Urinary bladder (tissue), 3 donors: ENCODE measurements at regions not wholly inside any gene's neighbourhood (a gene's known extent, or its start where the extent isn't known, plus 50 kb on each side); places are given as distances from the start of the nearest gene placed in this dataset.

ENCODE experiments used
- DNase-seq: peaks from one replicate; pipeline ENCODE4 v3.0.0-alpha.2; 2015; ENCODE audit errors: extremely low spot score
- H3K27ac ChIP-seq: one replicate; pipeline ENCODE4 v1.5.1; 2013; ENCODE audit warnings: low read depth, mild to moderate bottlenecking, moderate library complexity
- H3K36me3 ChIP-seq: one replicate; pipeline ENCODE4 v1.6.1; 2013; ENCODE audit warnings: mild to moderate bottlenecking, moderate library complexity; ENCODE audit not compliant: insufficient read depth
- H3K4me1 ChIP-seq: one replicate; pipeline ENCODE4 v1.6.1; 2013; ENCODE audit warnings: mild to moderate bottlenecking, moderate library complexity; ENCODE audit not compliant: insufficient read depth
- H3K4me3 ChIP-seq: one replicate; pipeline ENCODE4 v1.5.1; 2013; ENCODE audit warnings: low read depth, low read length
- WGBS: extraction: QIAGEN DNeasy Blood & Tissue Kit; methylation state at CpG from one replicate; pipeline ENCODE4 v1.1.7; 2013; 5-methylcytosine and 5-hydroxymethylcytosine counted together
- donor health status: healthy with polysubstance abuse.
- donor health status: healthy.

DNA sequence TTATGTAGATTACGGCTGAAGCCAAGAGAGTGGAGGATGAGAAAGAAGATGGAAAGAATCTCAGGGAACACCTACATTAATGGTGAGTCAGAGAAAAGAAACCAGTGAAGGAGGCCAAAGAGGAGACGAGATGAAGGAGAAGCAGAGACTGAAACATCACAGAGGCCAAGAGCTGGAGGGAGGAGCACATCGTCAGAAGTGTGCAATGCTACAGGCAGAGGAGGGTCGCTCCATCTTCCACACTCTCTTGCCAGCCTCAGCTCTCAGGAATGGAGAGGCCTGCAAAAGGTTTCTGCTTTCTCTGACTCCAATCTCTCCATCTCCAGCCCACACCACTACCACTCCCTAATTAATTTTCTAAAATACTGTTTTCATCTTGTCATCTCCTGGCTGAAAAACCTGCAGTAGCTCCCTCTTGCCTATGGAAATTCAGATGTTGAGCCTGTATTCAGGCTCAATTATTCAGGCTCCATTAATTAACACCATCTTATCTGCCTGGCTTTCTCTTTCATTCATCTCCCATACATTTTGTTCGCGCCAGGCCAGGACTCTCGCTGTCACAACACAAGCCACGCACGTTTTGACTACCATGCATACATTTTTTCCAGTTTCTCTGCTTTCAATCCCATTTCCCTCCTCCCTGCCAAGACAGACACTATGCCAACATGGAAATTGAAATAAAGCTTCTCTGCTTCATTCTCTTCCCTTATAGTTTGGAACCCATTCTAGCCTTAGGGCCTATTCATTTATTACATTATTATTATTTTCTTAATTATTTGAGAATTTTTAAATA is 165.8 kb downstream of the INHBA start:
- no peaks in the 10 kb centered on the region for H3K36me3 ChIP-seq
- 76% methylated on average over 9 of the region's 9 CpGs for WGBS
- H3K4me3 ChIP-seq = no peak overlapping the region
- no peak overlapping the region for H3K27ac ChIP-seq
- DNase-seq = no peak
- no peaks in the 10 kb centered on the region for H3K4me1 ChIP-seq

DNA sequence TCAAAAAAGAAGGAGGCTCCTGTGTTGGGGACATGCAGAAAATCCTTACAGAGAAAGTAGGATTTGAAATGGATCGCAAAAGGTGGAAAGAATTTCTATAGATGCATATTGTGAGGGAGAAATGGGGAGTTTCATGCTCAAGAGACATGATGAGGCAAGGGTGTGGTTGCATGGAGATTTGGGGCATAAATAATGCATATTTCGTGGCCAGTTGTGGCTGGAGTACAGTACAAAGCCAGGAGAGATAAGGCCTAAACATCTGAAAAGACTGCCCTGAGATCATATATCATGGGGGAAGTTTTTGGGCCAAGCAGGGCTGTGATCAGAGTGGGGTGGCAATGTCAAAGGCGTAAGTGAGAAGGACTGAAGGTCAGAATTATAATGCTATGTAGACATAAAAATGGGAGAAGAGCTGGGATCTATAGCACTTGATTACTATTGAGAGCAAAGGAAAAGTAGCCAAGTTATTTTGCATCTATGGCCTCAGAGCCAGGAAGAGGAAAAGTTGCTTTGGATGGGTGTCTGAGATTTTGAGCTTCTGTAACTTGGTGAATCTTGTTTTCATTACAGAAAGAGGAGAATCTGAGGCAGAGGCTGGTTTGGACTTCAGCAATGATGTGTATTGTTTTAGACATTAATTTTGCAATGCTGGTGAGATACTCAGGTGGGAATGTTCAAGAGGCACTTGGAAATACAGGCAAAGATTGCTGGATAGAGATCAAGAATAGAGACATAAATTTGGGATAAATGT is 166.6 kb downstream of the INHBA start:
- no peak for DNase-seq
- H3K4me3 ChIP-seq = no peak overlapping the region
- no peak overlapping the region for H3K27ac ChIP-seq
- H3K36me3 ChIP-seq = no peaks in the 10 kb centered on the region
- no peaks in the 10 kb centered on the region for H3K4me1 ChIP-seq
- 91% methylated on average over 3 of the region's 3 CpGs for WGBS

DNA sequence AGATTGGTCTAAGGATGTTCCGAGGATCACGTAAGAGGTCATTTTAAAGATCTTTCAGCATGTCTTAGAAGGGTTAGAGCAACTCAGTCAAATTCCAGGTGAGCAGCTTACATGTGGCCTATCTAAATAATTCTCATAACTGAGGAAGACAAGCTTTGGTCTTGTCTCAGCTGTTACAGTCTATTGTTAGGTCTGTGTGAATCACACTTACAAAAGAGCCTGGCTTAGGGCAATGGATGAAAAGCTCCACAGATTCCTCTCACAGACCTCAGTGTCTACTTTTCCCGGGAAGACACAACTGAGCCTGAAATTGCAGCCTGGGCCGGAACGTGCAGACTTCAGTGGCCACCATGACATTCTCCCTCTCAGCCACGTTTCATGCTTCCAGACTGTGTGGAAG is 173.1 kb downstream of the INHBA start:
- Histone ChIP-seq H3K4me1 (no peaks in the 10 kb centered on the region), H3K4me3 (no peak overlapping the region), H3K36me3 (no peaks in the 10 kb centered on the region), H3K27ac (no peak overlapping the region)
- WGBS = 91% methylated on average over 6 of the region's 6 CpGs
- DNase-seq = no peak

DNA sequence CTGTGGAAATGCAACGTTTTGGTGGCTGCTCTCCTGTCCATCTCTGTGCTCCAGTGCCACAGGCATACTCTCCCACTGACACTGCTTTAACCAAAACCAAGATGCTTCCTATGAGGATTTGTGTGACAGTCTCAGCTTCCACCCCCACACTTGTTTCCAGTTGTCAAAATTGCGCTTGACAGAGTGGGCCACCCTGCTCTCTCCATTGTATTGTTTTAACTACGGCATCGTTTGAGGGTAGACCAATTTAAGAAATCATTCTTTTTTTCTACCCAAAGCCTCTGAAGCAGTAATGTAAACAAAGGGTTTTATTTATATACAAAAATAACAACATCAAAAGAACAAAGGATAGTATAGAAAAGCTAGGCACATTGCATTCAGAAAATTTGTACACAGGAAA is 178.0 kb downstream of the INHBA start:
- WGBS = 47% methylated on average over 4 of the region's 4 CpGs
- Histone ChIP-seq H3K4me1 (no peaks in the 10 kb centered on the region), H3K36me3 (no peaks in the 10 kb centered on the region), H3K4me3 (no peak overlapping the region), H3K27ac (no peak overlapping the region)
- no peak for DNase-seq

DNA sequence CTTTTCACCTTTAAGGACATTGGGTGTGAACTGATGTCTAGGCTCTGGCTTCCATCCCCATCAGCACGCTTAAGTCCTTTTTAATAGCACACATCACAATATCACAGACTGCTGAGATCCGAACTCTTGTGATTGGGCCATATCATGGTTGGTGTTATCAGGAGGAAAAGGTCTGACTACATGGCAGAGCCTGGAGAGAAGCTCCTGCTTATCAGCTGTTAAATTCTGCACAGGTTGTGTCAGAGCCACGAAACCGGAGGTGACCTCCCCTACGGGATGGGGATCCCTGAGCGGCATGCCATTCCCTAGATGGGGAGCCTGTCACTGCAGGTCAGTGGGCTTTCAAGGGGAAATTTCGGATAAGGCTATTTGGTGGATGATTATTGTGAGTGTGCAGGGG is 182.4 kb downstream of the INHBA start:
- no peaks in the 10 kb centered on the region for H3K4me1 ChIP-seq
- no peak for DNase-seq

DNA sequence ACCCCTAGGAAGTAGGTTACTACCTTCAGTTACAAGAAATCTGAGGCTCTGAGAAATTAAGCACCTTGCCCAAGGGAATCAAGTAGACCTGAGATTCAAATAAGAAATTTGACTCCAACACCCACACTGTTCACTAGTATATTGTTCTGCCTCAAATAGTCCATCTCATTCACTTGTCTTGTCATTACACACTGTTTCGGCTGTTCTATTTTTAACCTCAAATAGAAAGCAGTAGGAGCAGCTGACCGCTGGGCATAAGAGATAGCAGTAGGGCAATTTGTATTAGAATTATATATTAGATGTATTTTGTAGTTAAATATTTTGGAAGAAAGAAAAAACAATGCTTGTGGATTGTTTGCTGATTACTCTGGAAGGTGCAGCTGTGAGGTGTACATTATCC is 185.1 kb downstream of the INHBA start:
- Histone ChIP-seq H3K36me3 (no peaks in the 10 kb centered on the region), H3K4me1 (no peaks in the 10 kb centered on the region), H3K27ac (no peak overlapping the region), H3K4me3 (no peak overlapping the region)
- 87% methylated on average over 2 of the region's 2 CpGs for WGBS
- no peak for DNase-seq

More for the DNA sequence above, 182.4 kb downstream of the INHBA start:
- no peak overlapping the region for H3K27ac ChIP-seq
- H3K4me3 ChIP-seq = no peak overlapping the region
- H3K36me3 ChIP-seq = no peaks in the 10 kb centered on the region
- 91% methylated on average over 7 of the region's 7 CpGs for WGBS

DNA sequence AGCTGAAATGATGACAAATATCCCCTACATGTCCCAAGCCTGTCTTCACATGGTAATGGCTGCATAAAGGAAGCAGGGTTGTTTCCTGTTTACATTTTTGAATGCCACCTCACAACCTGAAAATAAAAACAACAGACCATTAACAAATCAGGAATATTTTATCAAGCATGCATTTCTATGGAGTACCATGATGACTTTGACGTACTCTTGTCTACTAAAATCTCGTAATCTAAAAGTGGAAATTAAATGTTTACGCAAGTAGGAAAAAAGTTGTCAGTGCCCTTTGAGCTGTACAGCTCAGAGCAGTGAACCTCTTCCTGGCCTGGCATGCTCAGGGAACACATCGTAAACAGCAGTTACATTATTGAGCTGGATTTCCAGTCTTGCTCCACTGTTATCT is 194.1 kb downstream of the INHBA start:
- Histone ChIP-seq H3K4me1 (no peaks in the 10 kb centered on the region), H3K27ac (no peak overlapping the region), H3K4me3 (no peak overlapping the region), H3K36me3 (no peaks in the 10 kb centered on the region)
- 78% methylated on average over 4 of the region's 4 CpGs for WGBS
- no peak for DNase-seq

DNA sequence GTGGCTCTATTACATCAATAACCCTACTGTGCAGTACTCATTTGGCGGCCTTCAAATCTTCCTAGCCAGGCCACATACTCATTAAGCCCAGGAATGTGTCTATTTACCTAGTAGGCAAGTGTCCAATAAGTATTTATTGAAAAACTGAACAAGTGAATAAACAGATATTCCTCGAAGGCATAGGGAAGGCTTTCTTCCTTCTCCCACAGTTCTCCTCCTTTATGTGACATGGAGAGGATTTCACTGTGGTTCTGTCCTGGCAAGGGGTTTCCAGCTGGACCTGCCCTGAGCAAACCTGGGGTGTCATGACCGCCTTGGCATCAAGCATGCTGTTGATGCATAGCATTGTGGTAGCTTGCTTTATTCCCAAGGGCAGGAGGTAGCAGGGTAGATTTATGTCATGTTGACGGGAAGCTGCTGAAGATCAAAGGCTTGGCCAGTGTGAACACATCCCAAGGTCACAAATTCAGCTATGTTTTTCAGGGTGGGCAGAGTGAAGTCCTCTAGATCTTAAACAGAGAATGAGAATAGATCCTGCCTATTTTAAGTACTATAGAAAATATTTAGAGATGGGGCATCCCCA is 195.1 kb downstream of the INHBA start:
- Histone ChIP-seq H3K36me3 (no peaks in the 10 kb centered on the region), H3K4me1 (no peaks in the 10 kb centered on the region), H3K4me3 (no peak overlapping the region), H3K27ac (no peak overlapping the region)
- DNase-seq = no peak
- WGBS = 80% methylated on average over 4 of the region's 4 CpGs

DNA sequence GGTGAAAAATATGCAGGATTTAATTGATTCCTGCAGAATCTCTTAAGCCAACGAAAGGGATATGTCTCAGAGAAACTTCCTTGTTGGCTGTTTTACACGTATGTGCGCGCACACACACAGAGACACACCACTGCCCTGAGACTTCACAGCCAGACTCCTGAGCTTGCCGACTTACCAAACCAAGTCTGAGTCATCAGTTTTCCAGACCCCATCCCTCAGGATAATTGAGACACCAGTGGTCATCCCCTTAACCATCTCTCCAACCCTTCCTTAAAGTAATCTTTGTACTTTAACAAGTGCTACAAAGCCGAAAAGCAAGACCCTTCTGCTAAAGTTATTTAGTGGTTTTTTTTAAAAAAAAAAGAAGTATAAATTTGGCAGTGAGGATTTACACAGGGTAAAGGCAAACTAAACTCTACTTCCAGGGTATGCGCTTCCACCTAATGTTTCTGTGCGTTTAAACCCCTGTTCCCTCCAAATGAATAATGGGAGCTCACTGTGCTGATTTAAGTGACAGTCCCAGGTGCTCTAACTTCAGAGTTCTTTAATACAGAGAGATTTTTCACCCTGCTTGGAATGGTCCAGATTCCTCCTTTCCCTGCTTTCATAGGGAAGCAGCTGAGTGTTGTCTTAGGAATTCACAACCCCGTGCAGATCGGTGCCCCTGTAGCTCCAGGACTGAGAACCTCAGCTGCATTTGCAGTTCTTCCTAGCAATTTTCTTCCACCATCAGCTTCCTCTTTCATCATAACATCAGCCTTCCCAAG is 198.5 kb downstream of the INHBA start:
- Histone ChIP-seq H3K36me3 (no peaks in the 10 kb centered on the region), H3K27ac (no peak overlapping the region), H3K4me1 (no peaks in the 10 kb centered on the region), H3K4me3 (no peak overlapping the region)
- 86% methylated on average over 10 of the region's 10 CpGs for whole genome bisulfite sequencing
- DNase-seq = no peak

DNA sequence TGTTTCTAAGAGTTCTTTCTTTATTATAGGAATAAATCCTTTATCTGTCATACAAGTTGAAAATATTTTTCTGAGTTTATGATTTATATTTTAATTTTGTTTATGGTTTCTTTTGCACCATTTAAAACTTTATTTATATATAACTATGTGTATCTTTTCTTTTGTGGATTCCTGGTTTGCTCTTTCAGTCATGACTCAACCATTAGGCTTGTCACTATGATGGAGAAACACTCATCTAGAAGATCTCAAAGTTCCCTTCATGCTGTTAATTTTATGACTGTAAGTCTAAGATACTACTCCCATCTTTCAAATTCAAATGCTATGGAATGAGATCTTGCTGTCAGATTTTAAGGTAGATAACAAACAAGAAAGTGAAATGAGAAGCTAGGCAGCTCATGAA is 199.5 kb downstream of the INHBA start:
- Histone ChIP-seq H3K4me3 (no peak overlapping the region), H3K36me3 (no peaks in the 10 kb centered on the region), H3K27ac (no peak overlapping the region), H3K4me1 (no peaks in the 10 kb centered on the region)
- no peak for DNase-seq

DNA sequence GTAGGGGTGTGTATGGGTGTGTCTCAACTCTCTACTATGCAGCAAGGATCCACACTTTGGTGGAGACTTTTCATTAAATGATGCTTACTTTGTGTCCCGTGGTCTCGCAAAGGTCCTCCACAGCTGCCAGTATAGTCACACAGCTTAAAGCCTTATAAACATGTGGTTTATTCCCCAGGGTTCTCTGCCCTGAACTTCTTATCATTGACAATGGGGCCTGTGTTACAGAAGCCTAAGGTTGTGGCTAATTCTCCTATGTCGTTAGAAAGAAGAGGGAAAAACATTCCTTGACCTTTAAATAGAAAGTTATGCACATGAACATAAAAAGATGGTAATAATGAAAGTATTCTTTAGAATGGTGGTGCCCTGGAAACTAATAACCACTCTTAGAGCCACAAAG is 201.4 kb downstream of the INHBA start:
- H3K4me3 ChIP-seq = no peak overlapping the region
- H3K4me1 ChIP-seq = no peaks in the 10 kb centered on the region
- DNase-seq = no peak
- H3K27ac ChIP-seq = no peak overlapping the region
- H3K36me3 ChIP-seq = no peaks in the 10 kb centered on the region
- 85% methylated on average over 3 of the region's 3 CpGs for WGBS

DNA sequence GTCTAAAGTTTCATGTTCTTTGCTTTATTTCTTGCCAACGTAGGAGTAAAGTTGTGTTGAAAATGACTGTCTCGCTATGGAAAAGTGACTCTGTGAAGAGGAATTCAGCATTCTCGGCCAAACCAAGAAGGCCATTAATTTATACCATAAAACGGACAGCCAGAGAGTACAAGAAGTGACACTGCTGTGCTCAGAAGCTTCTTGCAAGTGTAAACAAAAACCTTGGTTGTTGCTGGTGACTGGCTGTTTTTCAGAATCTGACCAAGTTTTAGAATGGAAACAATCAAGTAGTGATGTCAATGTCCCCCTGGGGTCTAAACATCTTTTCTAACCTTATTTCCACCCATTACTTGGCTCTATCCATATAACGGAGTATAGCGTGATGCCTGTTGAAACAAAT is 201.9 kb downstream of the INHBA start:
- H3K4me1 ChIP-seq = no peaks in the 10 kb centered on the region
- no peak for DNase-seq
- H3K36me3 ChIP-seq = no peaks in the 10 kb centered on the region
- no peak overlapping the region for H3K4me3 ChIP-seq
- H3K27ac ChIP-seq = no peak overlapping the region
- 93% methylated on average over 6 of the region's 6 CpGs for WGBS

DNA sequence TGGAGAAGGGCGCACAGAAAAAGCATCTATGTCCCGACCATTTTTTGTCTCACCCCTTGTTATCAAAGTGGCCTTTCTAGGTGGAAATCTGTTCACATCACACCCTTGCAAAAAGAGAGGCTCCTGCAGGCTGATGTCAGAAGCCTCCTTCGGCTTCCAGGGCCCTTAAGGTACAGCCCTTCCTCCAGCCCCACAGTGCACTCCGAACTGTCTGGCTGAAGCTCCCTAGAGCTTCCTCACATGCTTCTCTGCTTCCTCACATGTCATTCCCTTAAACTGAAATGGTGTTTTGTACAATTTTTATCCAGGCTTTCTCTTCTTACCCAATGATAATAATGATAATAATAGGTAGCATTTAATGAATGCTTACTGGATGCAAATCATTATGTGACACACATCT is 210.3 kb downstream of the INHBA start:
- Histone ChIP-seq H3K36me3 (no peaks in the 10 kb centered on the region), H3K4me3 (no peak overlapping the region), H3K27ac (no peak overlapping the region), H3K4me1 (no peaks in the 10 kb centered on the region)
- WGBS = 76% methylated on average over 4 of the region's 4 CpGs
- no peak for DNase-seq
